22Rv1 (cell line): ENCODE measurements at regions not wholly inside any gene's neighbourhood (a gene's known extent, or its start where the extent isn't known, plus 50 kb on each side); places are given as distances from the start of the nearest gene placed in this dataset.

Source experiments
- ZFX ChIP-seq: fragments of 450-650 bp; IDR thresholded peaks from 2 replicates; pipeline ENCODE4 v1.6.1; 2017; ENCODE audit warnings: antibody characterized with exemption, borderline replicate concordance
- TF ChIP-seq, protein P1 (sequence below): fragments of 450-650 bp; IDR thresholded peaks from 2 replicates; pipeline ENCODE4 v1.5.1; 2017; ENCODE audit warnings: mild to moderate bottlenecking

DNA sequence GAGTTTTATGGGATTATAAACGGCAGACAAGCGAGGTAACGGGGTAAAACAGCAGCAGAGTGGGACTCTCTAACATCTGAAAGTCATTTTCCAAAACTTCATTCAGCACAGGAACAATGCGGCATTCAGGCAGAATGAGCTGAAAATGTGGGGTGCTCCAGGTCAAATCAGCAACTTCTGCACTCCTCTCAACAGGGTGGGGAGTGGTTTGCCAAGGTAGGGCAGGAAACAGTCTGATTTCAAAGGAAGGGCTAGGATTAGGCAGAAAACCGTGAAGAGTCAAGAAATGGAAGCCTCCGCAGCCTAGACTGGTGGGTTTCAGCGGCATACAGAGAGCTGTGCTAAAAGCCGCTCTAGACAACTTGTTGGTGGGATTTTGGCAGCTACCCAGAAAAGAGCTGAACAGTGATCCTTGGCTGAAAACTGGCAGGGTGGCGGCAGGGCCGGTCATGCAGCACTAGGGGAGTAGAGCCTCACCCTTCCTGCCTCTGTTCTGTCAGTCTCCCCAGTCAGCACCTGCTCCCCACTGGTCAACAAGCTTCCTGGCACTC is 154.2 kb upstream of the KLF12 start:
- TF ChIP-seq, protein P1, sequence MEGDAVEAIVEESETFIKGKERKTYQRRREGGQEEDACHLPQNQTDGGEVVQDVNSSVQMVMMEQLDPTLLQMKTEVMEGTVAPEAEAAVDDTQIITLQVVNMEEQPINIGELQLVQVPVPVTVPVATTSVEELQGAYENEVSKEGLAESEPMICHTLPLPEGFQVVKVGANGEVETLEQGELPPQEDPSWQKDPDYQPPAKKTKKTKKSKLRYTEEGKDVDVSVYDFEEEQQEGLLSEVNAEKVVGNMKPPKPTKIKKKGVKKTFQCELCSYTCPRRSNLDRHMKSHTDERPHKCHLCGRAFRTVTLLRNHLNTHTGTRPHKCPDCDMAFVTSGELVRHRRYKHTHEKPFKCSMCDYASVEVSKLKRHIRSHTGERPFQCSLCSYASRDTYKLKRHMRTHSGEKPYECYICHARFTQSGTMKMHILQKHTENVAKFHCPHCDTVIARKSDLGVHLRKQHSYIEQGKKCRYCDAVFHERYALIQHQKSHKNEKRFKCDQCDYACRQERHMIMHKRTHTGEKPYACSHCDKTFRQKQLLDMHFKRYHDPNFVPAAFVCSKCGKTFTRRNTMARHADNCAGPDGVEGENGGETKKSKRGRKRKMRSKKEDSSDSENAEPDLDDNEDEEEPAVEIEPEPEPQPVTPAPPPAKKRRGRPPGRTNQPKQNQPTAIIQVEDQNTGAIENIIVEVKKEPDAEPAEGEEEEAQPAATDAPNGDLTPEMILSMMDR, result no peak
- no peak for TF ChIP-seq ZFX
